Kidney epithelial cell (primary cell): ENCODE measurements at regions not wholly inside any gene's neighbourhood (a gene's known extent, or its start where the extent isn't known, plus 50 kb on each side); places are given as distances from the start of the nearest gene placed in this dataset.

Source experiments
- DNase-seq: peaks from one replicate; pipeline ENCODE4 v3.0.0-alpha.2; 2010; ENCODE audit warnings: low read depth
- H3K27me3 ChIP-seq: 2 replicates; pipeline ENCODE4 v1.6.0; 2011; ENCODE audit warnings: low read length; ENCODE audit not compliant: control insufficient read depth, insufficient read depth
- H3K36me3 ChIP-seq: 2 replicates; pipeline ENCODE4 v1.5.1; 2011; ENCODE audit warnings: low read length; ENCODE audit not compliant: control insufficient read depth, insufficient read depth
- H3K4me3 ChIP-seq: 2 replicates; pipeline ENCODE4 v1.5.1; 2011; ENCODE audit warnings: low read depth, mild to moderate bottlenecking, control low read depth, low read length
- TF ChIP-seq, protein P1 (sequence below): IDR thresholded peaks from 2 replicates; pipeline ENCODE4 v1.5.1; 2011; ENCODE audit warnings: mild to moderate bottlenecking, moderate library complexity, low read length, control low read depth, inconsistent platforms; ENCODE audit not compliant: insufficient read depth, poor library complexity, severe bottlenecking

GRCh38 chr5:143552680-143553079 is 149.2 kb upstream of the NR3C1 start:
- no peaks in the 10 kb centered on the region for H3K27me3 ChIP-seq
- no peak overlapping the region for H3K4me3 ChIP-seq
- no peak for DNase-seq
- H3K36me3 ChIP-seq: no peaks in the 10 kb centered on the region
- TF ChIP-seq, protein P1, sequence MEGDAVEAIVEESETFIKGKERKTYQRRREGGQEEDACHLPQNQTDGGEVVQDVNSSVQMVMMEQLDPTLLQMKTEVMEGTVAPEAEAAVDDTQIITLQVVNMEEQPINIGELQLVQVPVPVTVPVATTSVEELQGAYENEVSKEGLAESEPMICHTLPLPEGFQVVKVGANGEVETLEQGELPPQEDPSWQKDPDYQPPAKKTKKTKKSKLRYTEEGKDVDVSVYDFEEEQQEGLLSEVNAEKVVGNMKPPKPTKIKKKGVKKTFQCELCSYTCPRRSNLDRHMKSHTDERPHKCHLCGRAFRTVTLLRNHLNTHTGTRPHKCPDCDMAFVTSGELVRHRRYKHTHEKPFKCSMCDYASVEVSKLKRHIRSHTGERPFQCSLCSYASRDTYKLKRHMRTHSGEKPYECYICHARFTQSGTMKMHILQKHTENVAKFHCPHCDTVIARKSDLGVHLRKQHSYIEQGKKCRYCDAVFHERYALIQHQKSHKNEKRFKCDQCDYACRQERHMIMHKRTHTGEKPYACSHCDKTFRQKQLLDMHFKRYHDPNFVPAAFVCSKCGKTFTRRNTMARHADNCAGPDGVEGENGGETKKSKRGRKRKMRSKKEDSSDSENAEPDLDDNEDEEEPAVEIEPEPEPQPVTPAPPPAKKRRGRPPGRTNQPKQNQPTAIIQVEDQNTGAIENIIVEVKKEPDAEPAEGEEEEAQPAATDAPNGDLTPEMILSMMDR: no peak

GRCh38 chr5:143551820-143552251 is 148.3 kb upstream of the NR3C1 start:
- Histone ChIP-seq H3K4me3 (no peak overlapping the region), H3K27me3 (no peaks in the 10 kb centered on the region), H3K36me3 (no peaks in the 10 kb centered on the region)
- no peak for DNase-seq
- TF ChIP-seq, protein P1: no peak

DNA sequence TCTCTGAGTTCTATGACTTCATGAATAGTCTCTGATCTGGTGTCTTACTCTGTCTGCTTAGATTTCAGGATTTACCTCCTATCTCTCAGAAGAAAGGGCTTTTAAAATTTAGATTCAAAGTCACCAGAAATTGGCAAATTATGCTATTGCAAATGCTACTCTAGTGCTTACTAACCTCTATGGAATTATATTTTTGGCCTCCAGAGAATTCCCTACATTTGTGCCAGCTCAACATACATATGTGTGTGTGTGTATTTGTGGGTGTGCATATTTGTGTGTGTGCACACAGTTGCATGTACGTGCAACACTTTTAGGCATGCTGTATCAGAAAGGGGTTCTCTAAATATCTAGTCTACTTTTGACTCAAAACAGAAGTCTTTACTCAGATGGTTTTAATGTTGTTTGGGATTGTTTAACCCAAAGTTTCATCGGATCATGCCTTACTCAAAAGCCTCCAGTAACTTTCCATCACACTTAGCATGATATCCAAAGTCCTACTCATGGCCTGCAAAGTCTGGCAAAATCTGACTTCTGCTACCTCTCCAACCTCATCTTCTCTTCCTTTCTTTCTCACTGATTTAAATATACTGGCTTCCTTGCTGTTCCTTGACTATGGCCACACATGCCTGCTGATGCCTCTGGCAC is 147.6 kb upstream of the NR3C1 start:
- TF ChIP-seq, protein P1: no peak
- Histone ChIP-seq H3K27me3 (no peaks in the 10 kb centered on the region), H3K4me3 (no peak overlapping the region), H3K36me3 (no peaks in the 10 kb centered on the region)
- DNase-seq: no peak

GRCh38 chr5:143547342-143547741 is 143.9 kb upstream of the NR3C1 start:
- TF ChIP-seq, protein P1: no peak
- Histone ChIP-seq H3K4me3 (no peak overlapping the region), H3K36me3 (no peaks in the 10 kb centered on the region), H3K27me3 (no peaks in the 10 kb centered on the region)
- no peak for DNase-seq

- TF ChIP-seq, protein P1: no peak
- DNase-seq: no peak
- no peak overlapping the region for H3K4me3 ChIP-seq
Observed at GRCh38 chr5:143546394-143546793, 142.9 kb upstream of the NR3C1 start.

DNA sequence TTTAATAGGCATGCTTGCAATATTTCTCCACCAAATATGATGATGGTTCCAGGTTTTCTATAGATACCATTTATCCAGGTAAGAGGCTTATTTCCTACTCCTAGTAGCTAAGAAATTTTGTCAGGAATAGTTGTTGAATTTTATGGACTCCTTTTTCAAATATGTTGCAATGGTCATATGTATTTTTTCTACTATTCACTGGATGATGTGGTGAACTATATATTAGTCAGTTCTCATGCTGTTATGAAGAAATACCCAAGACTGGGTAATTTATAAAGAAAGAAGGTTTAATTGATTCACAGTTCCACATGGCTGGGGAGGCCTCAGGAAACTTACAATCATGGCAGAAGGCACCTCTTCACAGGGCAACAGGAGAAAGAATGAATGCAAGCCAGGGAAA is 141.1 kb upstream of the NR3C1 start:
- Histone ChIP-seq H3K36me3 (no peaks in the 10 kb centered on the region), H3K27me3 (no peaks in the 10 kb centered on the region), H3K4me3 (no peak overlapping the region)
- TF ChIP-seq, protein P1: no peak
- no peak for DNase-seq

More at GRCh38 chr5:143546394-143546793, 142.9 kb upstream of the NR3C1 start:
- H3K27me3 ChIP-seq: no peaks in the 10 kb centered on the region
- H3K36me3 ChIP-seq: no peaks in the 10 kb centered on the region
